WTC11 (cell line): ENCODE measurements at regions not wholly inside any gene's neighbourhood (a gene's known extent, or its start where the extent isn't known, plus 50 kb on each side); places are given as distances from the start of the nearest gene placed in this dataset.

Source experiments
- CTCF ChIP-seq: fragments of 200-600 bp; IDR thresholded peaks from 2 replicates; pipeline ENCODE4 v1.8.0; 2022; ENCODE audit warnings: antibody characterized with exemption
- E2F4 ChIP-seq: sonication (generic); formaldehyde crosslinking; IDR thresholded peaks from 2 replicates; pipeline ENCODE4 v1.8.1; 2022; ENCODE audit warnings: low read depth, mild to moderate bottlenecking, moderate library complexity, missing genetic modification reagents, borderline replicate concordance
- FOXP1 ChIP-seq: sonication (generic); formaldehyde crosslinking; IDR thresholded peaks from 2 replicates; pipeline ENCODE4 v1.8.0; 2022; ENCODE audit warnings: missing genetic modification reagents, mild to moderate bottlenecking, moderate library complexity, borderline replicate concordance
- MAX ChIP-seq: sonication (generic); formaldehyde crosslinking; IDR thresholded peaks from 2 replicates; pipeline ENCODE4 v1.8.0; 2022; ENCODE audit warnings: mild to moderate bottlenecking, missing genetic modification reagents
- TCF7 ChIP-seq: sonication (generic); formaldehyde crosslinking; IDR thresholded peaks from 2 replicates; pipeline ENCODE4 v1.8.0; 2022; ENCODE audit warnings: mild to moderate bottlenecking, low read depth, missing genetic modification reagents, moderate library complexity
- ZNF138 ChIP-seq: sonication (generic); formaldehyde crosslinking; conservative IDR thresholded peaks from 2 replicates; pipeline ENCODE4 v1.8.1; 2022; ENCODE audit warnings: mild to moderate bottlenecking, moderate library complexity, missing genetic modification reagents

GRCh38 chr6:140397106-140397505 lies 1022.7 kb upstream of the CITED2 start:
- TF ChIP-seq TCF7 (no peak), FOXP1 (no peak), CTCF (no peak), MAX (CRISPR knock-in tag) (no peak), ZNF138 (CRISPR knock-in tag) (no peak), E2F4 (CRISPR knock-in tag) (no peak)
